GM12891 (cell line): ENCODE measurements at regions not wholly inside any gene's neighbourhood (a gene's known extent, or its start where the extent isn't known, plus 50 kb on each side); places are given as distances from the start of the nearest gene placed in this dataset.

Source experiments
- POLR2A ChIP-seq: IDR thresholded peaks from 2 replicates; pipeline ENCODE4 v1.6.1; 2011; ENCODE audit warnings: low read depth, low read length, control low read depth
- POU2F2 ChIP-seq: IDR thresholded peaks from 2 replicates; pipeline ENCODE4 v1.6.1; 2011; ENCODE audit warnings: low read depth, mild to moderate bottlenecking, control low read depth, low read length, moderate library complexity

DNA sequence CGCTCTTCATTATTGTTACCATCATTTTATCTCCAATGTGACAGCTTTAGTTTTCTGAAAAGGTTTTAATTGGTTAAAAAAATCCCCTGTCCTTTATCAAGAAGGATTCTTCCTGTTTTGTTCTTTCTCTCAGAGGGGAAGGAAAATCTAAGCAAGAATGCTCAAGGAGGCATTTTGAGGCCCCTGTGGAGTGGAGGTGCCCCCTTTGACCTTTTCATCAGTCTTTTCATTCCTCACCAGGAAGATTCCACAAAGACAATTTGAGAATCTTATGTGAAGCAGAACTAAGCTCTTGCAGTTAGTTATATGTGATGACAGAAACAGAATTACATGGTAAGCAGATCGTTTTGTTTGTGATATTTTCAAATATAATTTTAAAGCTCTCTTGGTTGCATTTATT lies 489.6 kb downstream of the MAN2A1 start:
- TF ChIP-seq POU2F2: no peak
- no peak for TF ChIP-seq POLR2A
